Liver (tissue), 3 donors: ENCODE measurements at regions not wholly inside any gene's neighbourhood (a gene's known extent, or its start where the extent isn't known, plus 50 kb on each side); places are given as distances from the start of the nearest gene placed in this dataset.

Source experiments
- CTCF ChIP-seq: fragments of 150-350 bp; IDR thresholded peaks from 2 replicates; pipeline ENCODE4 v1.5.1; 2017; ENCODE audit warnings: improper control_type of control experiment, low read depth, low read length; ENCODE audit not compliant: missing input control
- HNF4A ChIP-seq, 2 donors: conservative IDR thresholded peaks; 2 replicates each; pipeline ENCODE4 v1.6.1; 2016; ENCODE audit warnings: antibody characterized with exemption in 2 of 2, mild to moderate bottlenecking in 2 of 2
- JUND ChIP-seq, 2 donors: IDR thresholded peaks; 2 replicates each; pipeline ENCODE4 v1.6.1; 2016; ENCODE audit warnings: antibody characterized with exemption in 2 of 2
- MAX ChIP-seq: IDR thresholded peaks from 2 replicates; pipeline ENCODE4 v1.6.1; 2016; ENCODE audit warnings: antibody characterized with exemption
- TAF1 ChIP-seq: conservative IDR thresholded peaks from 2 replicates; pipeline ENCODE4 v1.6.1; 2016; ENCODE audit warnings: antibody characterized with exemption, mild to moderate bottlenecking
- donor health status: healthy.
- donor health status: healthy.

GRCh38 chr13:39985071-39985470 lies 329.6 kb downstream of the COG6 start:
- TF ChIP-seq CTCF (no peak), JUND (IDR thresholded peaks at IDR 0.05) (no peak), MAX (no peak), TAF1 (no peak), HNF4A (conservative IDR thresholded peaks at IDR 0.05) (no peak)
